Stimulated activated CD8-positive, alpha-beta memory T cell treated with anti-CD3 and anti-CD28 coated beads, Interleukin-12 subunit alpha, Interleukin-12 subunit beta, amount 100 ng/mL, for 24 hours (primary cell): ENCODE measurements at regions not wholly inside any gene's neighbourhood (a gene's known extent, or its start where the extent isn't known, plus 50 kb on each side); places are given as distances from the start of the nearest gene placed in this dataset.

Experiments
- DNase-seq: peaks from one replicate; pipeline ENCODE4 v3.0.0-alpha.2; 2020; ENCODE audit errors: extremely low read depth

- no peak for DNase-seq
Observed at GRCh38 chr16:82358606-82359221, 188.7 kb upstream of the MPHOSPH6 start.

DNA sequence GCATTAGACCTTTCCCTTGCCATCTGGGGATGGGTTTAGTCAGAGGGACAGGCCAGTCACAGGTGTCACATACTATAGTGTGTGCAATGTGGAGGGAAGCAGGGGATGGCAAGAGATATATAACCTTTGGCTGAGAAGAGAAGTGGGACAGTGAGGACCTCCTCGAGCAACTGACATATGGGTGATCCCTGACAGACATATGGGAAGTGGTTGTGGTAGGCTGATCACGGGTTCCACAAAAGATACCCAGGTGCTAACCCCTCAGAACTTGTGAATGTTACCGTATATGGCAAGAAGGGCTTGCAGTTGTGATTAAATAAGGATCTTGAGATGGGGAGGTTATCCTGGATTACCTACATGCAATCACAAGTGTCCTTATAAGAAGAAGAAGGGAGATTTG, 188.1 kb upstream of the MPHOSPH6 start:
- no peak for DNase-seq

DNA sequence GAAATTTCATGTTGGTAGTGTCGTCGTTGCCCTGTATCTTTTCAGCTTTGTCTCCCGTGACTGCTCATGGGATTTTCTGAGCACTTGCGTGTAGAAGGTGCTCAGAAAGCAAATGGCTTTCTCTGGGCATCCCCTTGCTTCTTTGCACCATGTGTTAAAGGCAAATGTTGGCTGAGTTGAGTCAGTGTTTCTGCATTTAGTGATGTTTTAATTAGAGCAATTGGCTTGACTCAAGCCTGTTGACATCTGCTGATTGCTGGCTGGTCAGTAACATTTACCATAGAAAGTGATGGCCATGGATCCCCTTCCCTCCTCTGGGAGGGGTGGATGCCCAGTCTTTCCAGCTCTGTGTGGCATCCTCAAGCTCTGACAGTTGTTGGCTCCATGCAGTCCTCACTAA, 187.2 kb upstream of the MPHOSPH6 start:
- no peak for DNase-seq

GRCh38 chr16:82350560-82350959, 180.5 kb upstream of the MPHOSPH6 start:
- DNase-seq: no peak

- no peak for DNase-seq
Observed at GRCh38 chr16:82345318-82345717, 175.3 kb upstream of the MPHOSPH6 start.

- no peak for DNase-seq
Observed at GRCh38 chr16:82344157-82344556, 174.1 kb upstream of the MPHOSPH6 start.

GRCh38 chr16:82341146-82341669, 171.2 kb upstream of the MPHOSPH6 start:
- DNase-seq: no peak

DNA sequence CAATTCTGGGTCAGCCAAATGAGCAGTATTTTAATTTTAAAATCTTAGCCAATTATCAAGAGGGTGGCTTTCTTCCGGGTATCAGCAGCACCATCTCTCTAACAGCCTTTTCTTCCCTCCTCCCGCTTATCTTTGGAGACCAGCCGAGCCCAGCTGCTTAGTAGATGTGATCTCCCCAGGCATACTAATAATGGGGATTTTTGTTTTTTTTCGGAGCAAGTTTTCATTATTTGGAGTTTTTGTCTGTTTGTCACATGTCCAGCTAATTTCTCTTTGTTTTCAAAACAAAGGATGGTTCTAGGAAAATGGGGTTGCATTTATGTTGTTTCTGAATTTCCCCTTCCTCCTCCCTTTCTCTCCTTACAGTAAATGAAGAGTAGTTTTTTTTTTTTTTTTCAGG, 170.5 kb upstream of the MPHOSPH6 start:
- no peak for DNase-seq

DNA sequence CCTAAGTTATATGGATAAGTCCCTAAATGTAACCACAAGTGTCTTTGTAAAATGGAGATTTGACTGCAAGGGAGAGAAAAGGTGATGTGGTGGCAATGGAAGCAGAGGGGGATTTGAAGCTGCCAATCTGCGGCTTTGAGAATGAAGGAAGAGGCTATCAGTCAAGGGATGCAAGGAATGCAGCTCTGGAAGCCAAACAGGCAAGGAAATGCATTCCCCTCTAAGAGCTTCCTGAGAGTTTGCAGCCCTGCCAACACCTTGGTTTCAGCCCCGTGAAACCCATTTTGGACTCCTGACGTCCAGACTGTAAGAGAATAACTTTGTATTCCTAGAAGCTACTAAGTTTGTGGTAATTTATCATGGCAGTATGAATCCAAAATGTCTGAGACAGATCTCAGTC, 167.3 kb upstream of the MPHOSPH6 start:
- no peak for DNase-seq

DNA sequence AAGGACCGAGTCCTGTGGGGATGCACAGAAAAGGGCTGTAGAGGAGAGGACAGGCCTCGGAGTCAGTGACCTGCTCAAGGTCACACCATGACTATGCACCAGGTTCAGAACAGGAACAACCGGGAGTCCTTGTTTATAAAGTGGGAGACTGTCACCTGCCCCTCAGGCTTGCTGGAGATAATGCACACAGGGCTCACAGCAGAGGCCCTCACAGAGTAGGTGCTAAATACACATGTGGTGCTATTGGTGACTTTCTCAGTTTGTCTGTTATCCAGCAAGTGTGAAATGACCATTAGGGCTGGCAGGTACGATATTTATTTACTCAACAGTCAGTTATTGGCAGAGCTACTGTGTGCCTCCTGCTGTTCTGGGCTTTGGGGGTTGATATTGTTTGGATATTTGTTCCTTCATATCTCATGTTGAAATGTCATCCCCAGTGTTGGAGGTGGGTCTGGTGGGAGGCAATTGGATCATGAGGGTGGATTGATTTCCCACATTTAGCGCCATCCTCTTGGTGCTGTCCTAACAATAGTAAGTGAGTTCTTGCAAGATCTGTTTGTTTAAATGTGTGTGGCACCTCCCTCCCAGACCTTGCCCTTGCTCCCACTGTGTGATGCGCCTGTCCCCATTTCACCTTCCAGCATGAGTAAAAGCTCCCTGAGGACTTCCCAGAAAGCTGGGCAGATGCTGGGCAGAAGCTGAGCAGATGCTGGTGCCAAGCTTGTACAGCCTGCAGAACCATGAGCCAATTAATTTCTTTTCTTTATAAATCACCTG, 162.1 kb upstream of the MPHOSPH6 start:
- no peak for DNase-seq

DNA sequence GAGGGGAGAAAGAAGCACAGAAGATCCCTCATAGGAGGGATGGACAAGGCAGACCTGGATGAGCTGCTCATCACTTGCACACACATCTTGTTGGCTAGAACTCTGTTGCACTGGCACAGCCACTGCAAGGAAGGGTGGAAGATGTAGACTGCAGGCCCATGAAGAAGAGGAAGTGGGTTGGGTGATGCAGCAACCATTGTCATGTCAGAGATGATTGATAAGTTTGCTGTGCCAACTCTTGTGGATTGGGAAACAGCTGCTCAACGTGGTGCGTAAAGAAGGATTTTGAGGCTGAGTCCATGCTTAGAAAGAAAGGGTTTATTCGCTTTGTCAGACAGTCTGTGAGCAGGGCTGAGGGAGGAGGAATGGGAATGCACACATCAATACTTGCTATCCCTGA, 161.4 kb upstream of the MPHOSPH6 start:
- no peak for DNase-seq

GRCh38 chr16:82329504-82330192, 159.6 kb upstream of the MPHOSPH6 start:
- no peak for DNase-seq

DNA sequence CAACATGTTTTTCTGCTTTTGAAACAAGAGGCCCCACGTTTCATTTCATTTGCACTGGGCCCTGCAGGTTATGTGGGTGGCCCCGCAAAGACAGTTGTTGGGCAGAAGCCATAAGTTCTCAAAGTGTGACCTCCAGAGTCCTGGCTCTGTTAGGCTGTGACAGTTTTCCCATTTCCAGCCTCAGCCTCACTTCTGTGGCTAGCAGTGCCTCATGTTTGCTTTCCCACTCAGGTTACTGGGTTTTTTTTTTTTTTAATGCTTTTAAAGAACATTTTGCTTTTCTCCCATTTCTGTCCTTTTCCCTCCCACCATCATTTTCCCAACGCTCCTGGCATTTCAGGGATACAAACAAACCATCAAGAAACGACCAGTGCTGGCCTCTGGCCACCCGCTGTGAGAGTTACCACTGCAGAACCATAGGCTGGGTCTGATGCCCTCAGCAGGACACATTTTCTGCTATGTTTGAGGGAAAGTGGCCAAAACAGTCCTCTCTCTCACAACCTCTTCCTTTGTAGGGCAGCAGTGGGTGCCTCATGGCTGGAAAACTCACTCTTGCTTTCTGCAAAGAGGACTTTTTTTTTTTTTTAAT, 159.0 kb upstream of the MPHOSPH6 start:
- DNase-seq: no peak

GRCh38 chr16:82323171-82323570, 153.1 kb upstream of the MPHOSPH6 start:
- DNase-seq: no peak

GRCh38 chr16:82322177-82322576, 152.2 kb upstream of the MPHOSPH6 start:
- no peak for DNase-seq

GRCh38 chr16:82319038-82319437, 149.0 kb upstream of the MPHOSPH6 start:
- DNase-seq: no peak

DNA sequence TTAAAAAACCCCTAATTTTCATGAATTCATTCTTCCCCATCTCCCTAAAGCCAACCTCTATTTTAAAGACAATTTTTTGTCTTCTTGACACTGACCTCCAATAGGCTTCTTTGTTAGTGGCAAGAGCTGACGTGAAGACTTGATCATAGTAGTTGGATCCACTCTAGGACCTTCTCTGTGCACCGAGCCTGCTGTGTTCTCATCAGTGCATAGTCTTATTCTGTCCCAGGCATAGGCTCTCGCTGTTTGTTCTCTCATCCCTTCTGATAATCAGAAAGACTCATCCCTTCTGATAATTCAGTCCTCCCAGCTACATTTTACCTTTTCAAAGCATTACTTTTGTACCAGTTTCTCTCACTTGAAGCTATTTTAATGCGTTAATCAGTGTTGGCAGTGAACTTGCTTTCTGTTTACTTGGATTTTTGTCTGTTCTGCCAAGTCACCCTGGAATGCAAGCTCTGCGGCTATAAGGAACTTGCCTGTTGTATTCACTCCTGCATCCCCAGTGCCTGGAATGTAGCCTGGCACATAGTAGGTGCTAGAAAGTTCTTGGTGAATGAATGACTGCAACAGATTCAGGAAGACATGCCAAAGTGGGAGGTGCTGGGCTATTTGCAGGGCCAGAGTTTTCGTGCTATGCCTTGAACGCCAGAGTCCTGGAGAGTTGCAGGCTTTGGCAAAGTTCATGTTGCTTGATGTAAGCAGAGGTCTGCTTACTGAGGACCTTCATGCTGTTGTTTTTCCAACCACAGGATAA, 147.6 kb upstream of the MPHOSPH6 start:
- DNase-seq: no peak

GRCh38 chr16:82313754-82314153, 143.7 kb upstream of the MPHOSPH6 start:
- DNase-seq: no peak

DNA sequence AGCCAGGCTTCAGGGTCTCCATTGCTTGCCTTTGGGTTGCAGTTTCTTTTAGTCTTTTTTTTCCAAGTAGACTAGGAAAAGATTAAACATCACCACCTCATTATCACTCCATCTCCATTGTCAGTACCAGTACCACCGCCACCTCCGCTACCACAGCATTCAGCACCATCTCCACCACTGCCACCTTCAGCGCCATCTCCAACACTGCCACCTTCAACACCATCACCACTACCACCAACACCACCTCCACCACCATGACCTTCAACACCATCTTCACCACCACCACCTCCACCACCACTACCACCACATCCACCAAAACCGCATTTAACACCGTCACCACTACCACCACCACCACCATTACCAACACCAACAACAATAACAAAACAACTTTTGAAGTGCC, 141.5 kb upstream of the MPHOSPH6 start:
- no peak for DNase-seq

GRCh38 chr16:82302042-82302727, 132.2 kb upstream of the MPHOSPH6 start:
- DNase-seq: no peak

DNA sequence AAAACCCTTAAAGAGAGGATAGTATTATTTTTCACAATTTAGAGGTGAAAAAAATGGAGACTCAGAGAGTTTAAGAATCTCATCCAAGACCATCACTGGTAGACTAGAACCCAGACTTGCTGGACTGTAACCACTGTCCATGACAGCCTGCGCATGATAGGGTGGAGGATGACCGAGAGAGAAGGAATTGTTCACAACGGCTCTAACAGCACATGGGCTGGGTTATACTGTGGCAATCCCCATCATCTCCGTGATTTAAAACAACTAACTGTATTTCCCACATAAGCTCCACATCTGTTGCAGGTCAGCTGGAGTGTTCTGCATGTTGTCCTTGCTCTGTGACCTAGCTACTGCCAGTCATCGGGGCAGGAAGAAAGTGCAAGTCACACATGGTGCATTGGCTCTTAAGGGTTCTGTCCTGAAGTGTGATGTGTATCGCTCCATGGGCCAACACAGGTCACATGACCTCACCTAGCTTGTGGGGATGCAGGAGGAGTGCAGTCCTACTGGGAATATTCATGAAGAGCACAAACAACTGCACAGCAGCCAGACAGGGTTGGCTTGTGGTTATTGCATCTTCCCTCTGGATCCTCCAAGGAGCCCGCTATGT, 131.2 kb upstream of the MPHOSPH6 start:
- no peak for DNase-seq
